Naive thymus-derived CD4-positive, alpha-beta T cell (primary cell): ENCODE measurements at regions not wholly inside any gene's neighbourhood (a gene's known extent, or its start where the extent isn't known, plus 50 kb on each side); places are given as distances from the start of the nearest gene placed in this dataset.
"Not testable (repeated sequence)": the region's sequence is repeated elsewhere in the genome, so short reads cannot be mapped to it uniquely, and the experiment has no call there.

Experiments
- ATAC-seq: fragments of 150-1000 bp; cut with Tn5 transposase; 2 replicates; pipeline ENCODE4 v1.10.0; 2021; ENCODE audit warnings: mild to moderate bottlenecking, moderate library complexity
- CTCF ChIA-PET: fragments of 350-600 bp; sonication (Branson Sonifier 250); formaldehyde crosslinking; loops from one replicate; lab custom pipeline; 2021; ENCODE audit warnings: antibody characterized with exemption; lab: Charles Lee
- POLR2A ChIA-PET: fragments of 350-600 bp; sonication (Branson Sonifier 250); formaldehyde crosslinking; loops from one replicate; lab custom pipeline; 2021; ENCODE audit warnings: antibody characterized with exemption, inconsistent platforms; lab: Charles Lee
- DNase-seq, 9 donors: peaks; one replicate each; pipeline versions ENCODE4 v3.0.0 to v3.0.0-alpha.2; 2020 to 2022; ENCODE audit warnings: mixed read lengths in 1 of 9
- H3K27ac ChIP-seq: one replicate; pipeline ENCODE4 v1.7.0; 2013; ENCODE audit warnings: mild to moderate bottlenecking, low read depth, low read length, moderate library complexity
- H3K27me3 ChIP-seq, 2 donors: one replicate each; pipeline ENCODE4 v1.7.0; 2013; ENCODE audit warnings: low read length in 2 of 2, mild to moderate bottlenecking in 2 of 2, moderate library complexity in 2 of 2; ENCODE audit not compliant: control insufficient read depth in 2 of 2, insufficient read depth in 2 of 2
- H3K36me3 ChIP-seq, 3 experiments: 1 replicate in 2 of 3; 2 replicates in 1 of 3; pipeline ENCODE4 v1.7.0; 2013; ENCODE audit warnings: low read length in 3 of 3, mild to moderate bottlenecking in 3 of 3, moderate library complexity in 1 of 3; ENCODE audit not compliant: insufficient read depth in 3 of 3, control insufficient read depth in 2 of 3
- H3K4me1 ChIP-seq, 2 donors: one replicate each; pipeline ENCODE4 v1.7.0; 2013; ENCODE audit warnings: low read length in 2 of 2, mild to moderate bottlenecking in 2 of 2, moderate library complexity in 1 of 2; ENCODE audit not compliant: control insufficient read depth in 2 of 2, insufficient read depth in 2 of 2
- H3K4me3 ChIP-seq: 2 replicates; pipeline ENCODE4 v1.7.0; 2013; ENCODE audit warnings: mild to moderate bottlenecking, low read length
- H3K9me3 ChIP-seq, 3 experiments: 1 replicate in 2 of 3; 2 replicates in 1 of 3; pipeline ENCODE4 v1.7.0; 2013; ENCODE audit warnings: low read length in 3 of 3; ENCODE audit not compliant: control insufficient read depth in 2 of 3
- H3K27ac Mint-ChIP-seq, 9 donors: one replicate each; pipeline ENCODE4 v1.8.0; 2020 to 2022; ENCODE audit warnings: mixed read lengths in 9 of 9, mild to moderate bottlenecking in 8 of 9, moderate library complexity in 5 of 9, inconsistent platforms in 2 of 9
- H3K27me3 Mint-ChIP-seq, 5 donors: one replicate each; pipeline ENCODE4 v1.8.0; 2021 to 2022; ENCODE audit warnings: mixed read lengths in 5 of 5, mild to moderate bottlenecking in 1 of 5
- H3K36me3 Mint-ChIP-seq, 5 donors: one replicate each; pipeline ENCODE4 v1.8.0; 2020 to 2022; ENCODE audit warnings: mixed read lengths in 5 of 5, mild to moderate bottlenecking in 3 of 5, inconsistent platforms in 1 of 5
- H3K4me1 Mint-ChIP-seq, 7 donors: one replicate each; pipeline ENCODE4 v1.8.0; 2020 to 2022; ENCODE audit warnings: mixed read lengths in 7 of 7, mild to moderate bottlenecking in 3 of 7, inconsistent platforms in 1 of 7
- H3K4me3 Mint-ChIP-seq, 10 donors: one replicate each; pipeline ENCODE4 v1.8.0; 2020 to 2022; ENCODE audit warnings: mild to moderate bottlenecking in 10 of 10, mixed read lengths in 10 of 10, moderate library complexity in 6 of 10, inconsistent platforms in 2 of 10
- H3K9me3 Mint-ChIP-seq, 11 donors: one replicate each; pipeline ENCODE4 v1.8.0; 2020 to 2022; ENCODE audit warnings: mixed read lengths in 11 of 11, mild to moderate bottlenecking in 4 of 11, inconsistent platforms in 1 of 11, moderate library complexity in 1 of 11
- intact Hi-C, 2 donors: fragments of 100-400 bp; cut with micrococcal nuclease; formaldehyde crosslinking; loops; one replicate each; pipeline ENCODE4 v1.15.1; 2023

DNA sequence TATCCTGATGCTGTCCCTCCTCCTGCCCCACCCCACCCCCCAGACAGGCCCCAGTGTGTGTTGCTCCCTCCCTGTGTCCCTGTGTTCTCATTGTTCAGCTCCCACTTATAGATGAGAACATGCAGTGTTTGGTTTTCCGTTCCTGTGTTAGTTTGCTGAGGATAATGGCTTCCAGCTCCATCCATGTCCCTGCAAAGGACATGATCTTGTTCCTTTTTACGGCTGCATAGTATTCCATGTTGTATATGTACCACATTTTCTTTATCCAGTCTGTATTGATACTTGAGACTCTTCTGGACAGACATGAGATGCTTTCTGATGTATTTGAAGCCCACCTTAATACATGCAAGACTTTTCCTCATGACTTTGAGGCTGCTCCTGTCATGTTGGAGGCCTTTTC is 91.8 kb upstream of the USP9X start:
- CTCF ChIA-PET, H3K36me3 Mint-ChIP-seq, H3K4me3 ChIP-seq, DNase-seq, ATAC-seq, H3K27me3 Mint-ChIP-seq, H3K36me3 ChIP-seq, H3K4me1 ChIP-seq, POLR2A ChIA-PET, H3K4me1 Mint-ChIP-seq, H3K27ac ChIP-seq, H3K27ac Mint-ChIP-seq, H3K9me3 ChIP-seq, H3K4me3 Mint-ChIP-seq, H3K27me3 ChIP-seq, intact Hi-C loops: not testable (repeated sequence)
- peaks cover 3 to 16% (median 6%) of the 10 kb centered on the region in 11 donors for H3K9me3 Mint-ChIP-seq

GRCh38 chrX:40996886-40997530 is 88.2 kb upstream of the USP9X start:
- no peaks in the 10 kb centered on the region for H3K27me3 Mint-ChIP-seq
- intact Hi-C loops: loop anchor here in 1 of 2 donors (5.0 kb wide), 1 partner anchor 85 kb away; no protein-coding TSS in a partner anchor
- H3K27ac Mint-ChIP-seq: no peak overlapping the region
- H3K4me1 Mint-ChIP-seq: peaks cover 0 to 5% (median 0%) of the 10 kb centered on the region in 7 donors
- Histone ChIP-seq H3K36me3 (no peaks in the 10 kb centered on the region), H3K4me1 (no peaks in the 10 kb centered on the region), H3K4me3 (no peak overlapping the region), H3K27ac (no peak overlapping the region), H3K9me3 (no peaks in the 10 kb centered on the region), H3K27me3 (no peaks in the 10 kb centered on the region)
- H3K36me3 Mint-ChIP-seq: peaks cover 0 to 4% (median 0%) of the 10 kb centered on the region in 5 donors
- peak; percentile 90 for ATAC-seq
- POLR2A ChIA-PET: no interaction called here
- CTCF ChIA-PET: no interaction called here
- DNase-seq: peak in 2 of 9 donors; percentile 7 to 11
- peaks cover 0 to 5% (median 0%) of the 10 kb centered on the region in 11 donors for H3K9me3 Mint-ChIP-seq
- H3K4me3 Mint-ChIP-seq: peak overlapping the region in 6 of 10 donors; percentile 33 to 68 (median 47)

DNA sequence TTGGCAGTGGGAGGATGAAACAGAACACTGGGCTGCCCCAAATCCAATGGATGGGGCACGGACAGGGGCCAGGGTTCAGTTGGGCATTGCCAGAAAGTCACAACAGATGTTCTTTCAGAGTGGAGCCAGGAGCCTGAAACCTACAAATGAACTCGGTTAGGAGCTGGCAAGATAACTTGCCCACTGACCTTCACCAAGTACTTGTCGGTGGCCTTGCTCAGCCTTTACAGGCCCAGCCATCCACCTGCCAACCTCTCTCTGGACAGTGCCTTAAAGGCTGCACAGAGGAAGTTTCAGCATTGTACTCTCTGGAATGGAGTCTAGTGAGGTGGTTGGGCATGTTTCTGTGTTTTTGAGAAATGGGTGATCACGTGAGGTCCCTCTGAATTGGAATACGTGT is 87.1 kb upstream of the USP9X start:
- intact Hi-C loops: loop anchor here in 1 of 2 donors (5.0 kb wide), 1 partner anchor 84 kb away; no protein-coding TSS in a partner anchor
- CTCF ChIA-PET: no interaction called here
- no peak overlapping the region for H3K4me3 Mint-ChIP-seq

GRCh38 chrX:41001327-41001726 is 83.9 kb upstream of the USP9X start:
- ChIA-PET POLR2A (interaction anchor here (0.7 to 1.4 kb wide), 2 partner anchors 84 to 1534 kb away, joined by 4 read pairs; partner anchors contain the start of gene USP9X), CTCF (no interaction called here)
- H3K9me3 ChIP-seq: no peaks in the 10 kb centered on the region
- H3K27ac ChIP-seq: no peak overlapping the region
- no peak for DNase-seq
- no peaks in the 10 kb centered on the region for H3K27me3 Mint-ChIP-seq
- no peaks in the 10 kb centered on the region for H3K4me1 ChIP-seq
- no peaks in the 10 kb centered on the region for H3K27me3 ChIP-seq
- H3K4me1 Mint-ChIP-seq: peaks cover 4 to 10% (median 6%) of the 10 kb centered on the region in 7 donors
- H3K4me3 ChIP-seq: no peak overlapping the region
- peaks cover 0 to 2% (median 0%) of the 10 kb centered on the region in 5 donors for H3K36me3 Mint-ChIP-seq
- H3K4me3 Mint-ChIP-seq: no peak overlapping the region
- no peak for ATAC-seq
- H3K27ac Mint-ChIP-seq: no peak overlapping the region
- H3K36me3 ChIP-seq: no peaks in the 10 kb centered on the region
- H3K9me3 Mint-ChIP-seq: no peaks in the 10 kb centered on the region
- intact Hi-C loops: no loop called here

More for the DNA sequence above, 87.1 kb upstream of the USP9X start:
- no peaks in the 10 kb centered on the region for H3K27me3 ChIP-seq
- Mint-ChIP-seq H3K9me3 (peaks cover 0 to 5% (median 0%) of the 10 kb centered on the region in 11 donors), H3K27ac (no peak overlapping the region), H3K27me3 (no peaks in the 10 kb centered on the region), H3K4me1 (peaks cover 0 to 5% (median 0%) of the 10 kb centered on the region in 7 donors), H3K36me3 (peaks cover 0 to 2% (median 0%) of the 10 kb centered on the region in 5 donors)
- no peak overlapping the region for H3K4me3 ChIP-seq
- POLR2A ChIA-PET: no interaction called here
- no peaks in the 10 kb centered on the region for H3K36me3 ChIP-seq
- H3K4me1 ChIP-seq: no peaks in the 10 kb centered on the region
- no peak for DNase-seq
- H3K27ac ChIP-seq: no peak overlapping the region
- no peak for ATAC-seq
- no peaks in the 10 kb centered on the region for H3K9me3 ChIP-seq

DNA sequence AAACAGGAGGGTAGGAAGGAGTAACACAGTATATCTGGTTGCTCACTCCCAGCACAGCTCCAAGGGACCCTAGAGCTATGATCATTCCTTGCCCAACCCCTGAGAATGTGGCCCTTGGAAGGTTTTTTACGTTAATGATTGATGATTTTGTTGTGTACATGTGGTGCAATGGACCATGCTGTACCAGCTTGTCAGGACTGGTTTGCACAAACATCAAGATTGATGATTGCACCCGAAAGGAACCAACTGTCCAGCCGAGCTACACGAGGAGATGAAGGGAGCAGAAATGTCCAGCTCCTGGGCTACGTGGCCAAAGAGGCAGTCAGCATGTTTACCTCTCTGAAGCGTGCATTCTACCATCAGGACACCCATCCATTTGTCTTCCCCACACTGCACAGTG is 83.2 kb upstream of the USP9X start:
- Mint-ChIP-seq H3K27ac (no peak overlapping the region), H3K27me3 (peaks cover 0 to 3% (median 0%) of the 10 kb centered on the region in 5 donors)
- CTCF ChIA-PET: no interaction called here

GRCh38 chrX:41003506-41004270 is 81.6 kb upstream of the USP9X start:
- no peaks in the 10 kb centered on the region for H3K27me3 ChIP-seq
- ChIA-PET CTCF (no interaction called here), POLR2A (no interaction called here)
- intact Hi-C loops: no loop called here
- Mint-ChIP-seq H3K4me1 (peaks cover 4 to 10% (median 7%) of the 10 kb centered on the region in 7 donors), H3K36me3 (no peaks in the 10 kb centered on the region), H3K27ac (no peak overlapping the region), H3K9me3 (peaks cover 0 to 4% (median 0%) of the 10 kb centered on the region in 11 donors), H3K27me3 (peaks cover 0 to 3% (median 0%) of the 10 kb centered on the region in 5 donors), H3K4me3 (no peak overlapping the region)
- H3K27ac ChIP-seq: no peak overlapping the region
- H3K36me3 ChIP-seq: no peaks in the 10 kb centered on the region
- H3K4me1 ChIP-seq: no peaks in the 10 kb centered on the region
- no peak overlapping the region for H3K4me3 ChIP-seq
- DNase-seq (no peak), ATAC-seq (no peak)
- H3K9me3 ChIP-seq: no peaks in the 10 kb centered on the region

More for the DNA sequence above, 83.2 kb upstream of the USP9X start:
- no peaks in the 10 kb centered on the region for H3K36me3 ChIP-seq
- H3K4me3 Mint-ChIP-seq: no peak overlapping the region
- peaks cover 0 to 3% (median 0%) of the 10 kb centered on the region in 11 donors for H3K9me3 Mint-ChIP-seq
- no peaks in the 10 kb centered on the region for H3K36me3 Mint-ChIP-seq
- no peak for ATAC-seq
- intact Hi-C loops: no loop called here
- H3K4me3 ChIP-seq: no peak overlapping the region
- DNase-seq: no peak
- POLR2A ChIA-PET: interaction anchor here (1.4 kb wide), 1 partner anchor 83 kb away, joined by 4 read pairs; the partner anchor contains the start of gene USP9X
- H3K4me1 ChIP-seq: no peaks in the 10 kb centered on the region
- no peaks in the 10 kb centered on the region for H3K27me3 ChIP-seq
- no peak overlapping the region for H3K27ac ChIP-seq
- no peaks in the 10 kb centered on the region for H3K9me3 ChIP-seq
- peaks cover 4 to 10% (median 7%) of the 10 kb centered on the region in 7 donors for H3K4me1 Mint-ChIP-seq
